ENCODE measurements at regions not wholly inside any gene's neighbourhood (a gene's known extent, or its start where the extent isn't known, plus 50 kb on each side); places are given as distances from the start of the nearest gene placed in this dataset.

GRCh38 chr2:241994556-241995213 is 125.2 kb downstream of the RTP5 start:
- Histone ChIP-seq H3K4me3 (ENCODE audit: low read depth in 1 of 2, low read length in 1 of 2) (no peak overlapping the region), H3K36me3 (no peaks in the 10 kb centered on the region)
- TF ChIP-seq CTCF (IDR thresholded peaks at IDR 0.05), result no peak

GRCh38 chr2:241996100-241996499 is 126.6 kb downstream of the RTP5 start:
- no peak for TF ChIP-seq CTCF (IDR thresholded peaks at IDR 0.05)
- H3K4me1 ChIP-seq (ENCODE audit: control insufficient read depth in 1 of 2, insufficient read depth in 1 of 2, low read depth in 1 of 2, low read length in 1 of 2), result no peaks in the 10 kb centered on the region

More at GRCh38 chr2:241994556-241995213, 125.2 kb downstream of the RTP5 start:
- Histone ChIP-seq H3K27me3 (no peaks in the 10 kb centered on the region), H3K27ac (no peak overlapping the region), H3K9me3 (no peaks in the 10 kb centered on the region), H3K4me1 (ENCODE audit: control insufficient read depth in 1 of 2, insufficient read depth in 1 of 2, low read depth in 1 of 2, low read length in 1 of 2) (no peaks in the 10 kb centered on the region)

GRCh38 chr2:241997017-241997416 is 127.5 kb downstream of the RTP5 start:
- Histone ChIP-seq H3K9me3 (no peaks in the 10 kb centered on the region), H3K27ac (no peak overlapping the region), H3K36me3 (no peaks in the 10 kb centered on the region), H3K4me3 (ENCODE audit: low read depth in 1 of 2, low read length in 1 of 2) (no peak overlapping the region), H3K27me3 (no peaks in the 10 kb centered on the region), H3K4me1 (ENCODE audit: control insufficient read depth in 1 of 2, insufficient read depth in 1 of 2, low read depth in 1 of 2, low read length in 1 of 2) (no peaks in the 10 kb centered on the region)
- TF ChIP-seq CTCF (IDR thresholded peaks at IDR 0.05), result no peak

More at GRCh38 chr2:241996100-241996499, 126.6 kb downstream of the RTP5 start:
- H3K27me3 ChIP-seq, result no peaks in the 10 kb centered on the region
- no peaks in the 10 kb centered on the region for H3K9me3 ChIP-seq
- no peak overlapping the region for H3K27ac ChIP-seq
- no peak overlapping the region for H3K4me3 ChIP-seq (ENCODE audit: low read depth in 1 of 2, low read length in 1 of 2)
- H3K36me3 ChIP-seq, result no peaks in the 10 kb centered on the region

- Histone ChIP-seq H3K4me1 (ENCODE audit: control insufficient read depth in 1 of 2, insufficient read depth in 1 of 2, low read depth in 1 of 2, low read length in 1 of 2) (no peaks in the 10 kb centered on the region), H3K27ac (no peak overlapping the region), H3K27me3 (no peaks in the 10 kb centered on the region), H3K4me3 (ENCODE audit: low read depth in 1 of 2, low read length in 1 of 2) (no peak overlapping the region), H3K9me3 (no peaks in the 10 kb centered on the region), H3K36me3 (no peaks in the 10 kb centered on the region)
- TF ChIP-seq CTCF (IDR thresholded peaks at IDR 0.05), result no peak
Observed at GRCh38 chr2:241999184-241999583, 129.7 kb downstream of the RTP5 start.

- Histone ChIP-seq H3K27ac (no peak overlapping the region), H3K4me1 (ENCODE audit: control insufficient read depth in 1 of 2, insufficient read depth in 1 of 2, low read depth in 1 of 2, low read length in 1 of 2) (no peaks in the 10 kb centered on the region), H3K36me3 (no peaks in the 10 kb centered on the region), H3K9me3 (no peaks in the 10 kb centered on the region), H3K27me3 (no peaks in the 10 kb centered on the region), H3K4me3 (ENCODE audit: low read depth in 1 of 2, low read length in 1 of 2) (no peak overlapping the region)
- TF ChIP-seq CTCF (IDR thresholded peaks at IDR 0.05), result no peak
Observed at GRCh38 chr2:242001853-242002252, 132.3 kb downstream of the RTP5 start.
